ENCODE measurements at regions not wholly inside any gene's neighbourhood (a gene's known extent, or its start where the extent isn't known, plus 50 kb on each side); places are given as distances from the start of the nearest gene placed in this dataset.

GRCh38 chr1:209059376-209059775 lies 524.1 kb upstream of the CAMK1G start:
- no peak for DNase-seq
- no peaks in the 10 kb centered on the region for H3K9me3 ChIP-seq (ENCODE audit: control insufficient read depth, low read length)
- no peak overlapping the region for H2AK5ac ChIP-seq (ENCODE audit: low read length, severe bottlenecking)
- H3K36me3 ChIP-seq (ENCODE audit: control insufficient read depth in 1 of 2, insufficient read depth in 2 of 2, low read depth in 1 of 2, low read length in 2 of 2), result no peaks in the 10 kb centered on the region
- H3K14ac ChIP-seq (ENCODE audit: low read length in 2 of 2), result no peak overlapping the region
- H4K8ac ChIP-seq (ENCODE audit: low read length), result no peak overlapping the region
- H3K9ac ChIP-seq (ENCODE audit: low read length), result no peak overlapping the region
- H3K4me2 ChIP-seq (ENCODE audit: low read length, poor library complexity, severe bottlenecking), result no peak overlapping the region
- H3K79me1 ChIP-seq (replicated peaks; ENCODE audit: low read length, poor library complexity, severe bottlenecking), result no peaks in the 10 kb centered on the region
- no peak overlapping the region for H3K18ac ChIP-seq (ENCODE audit: low read depth in 1 of 2, low read length in 2 of 2)
- H2BK15ac ChIP-seq (ENCODE audit: low read depth, poor library complexity, severe bottlenecking), result no peak overlapping the region
- no peak overlapping the region for H4K91ac ChIP-seq (ENCODE audit: low read length)
- peaks cover 10% of the 10 kb centered on the region for H3K4me1 ChIP-seq (ENCODE audit: control insufficient read depth, insufficient read depth, low read depth, low read length)
- H3K4ac ChIP-seq (ENCODE audit: low read depth in 1 of 2, low read length in 2 of 2), result no peak overlapping the region
- no peak overlapping the region for H2BK5ac ChIP-seq (ENCODE audit: low read depth, low read length, poor library complexity, severe bottlenecking)
- no peak overlapping the region for H2AFZ ChIP-seq (ENCODE audit: low read depth, low read length)
- peaks cover 0 to 4% of the 10 kb centered on the region in 2 experiments for H3K27me3 ChIP-seq (ENCODE audit: control insufficient read depth in 1 of 2, insufficient read depth in 1 of 2, low read length in 2 of 2)
- no peak overlapping the region for H3K23ac ChIP-seq (ENCODE audit: low read length in 2 of 2)
- WGBS, result 61% methylated on average over 2 of the region's 2 CpGs
- H2BK120ac ChIP-seq (ENCODE audit: low read depth, low read length), result no peak overlapping the region
- H3K27ac ChIP-seq (ENCODE audit: low read length, poor library complexity, severe bottlenecking), result no peak overlapping the region
- no peak overlapping the region for H3K4me3 ChIP-seq (ENCODE audit: insufficient read depth in 1 of 2, low read depth in 1 of 2, low read length in 2 of 2)
- no peak overlapping the region for H2BK12ac ChIP-seq (ENCODE audit: low read length in 2 of 2)

DNA sequence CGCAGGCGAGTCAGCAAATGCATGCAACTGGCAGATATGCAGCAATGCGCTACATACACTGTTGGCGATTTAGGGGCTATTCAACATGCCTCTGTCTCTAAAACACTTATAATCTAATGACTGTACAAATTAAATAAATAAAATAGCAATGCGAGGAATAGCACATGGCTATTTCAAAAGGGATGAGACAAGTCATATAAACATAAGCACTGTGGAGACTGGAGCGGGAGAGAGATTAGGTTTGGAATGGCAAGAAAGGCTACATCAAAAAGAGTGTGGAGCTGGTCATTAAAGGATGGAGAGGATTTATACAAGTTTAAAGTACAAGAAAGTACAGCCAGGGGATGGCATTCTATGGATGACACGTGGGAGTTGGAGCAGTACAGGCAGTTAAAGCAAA lies 523.5 kb upstream of the CAMK1G start:
- Histone ChIP-seq H3K18ac (ENCODE audit: low read depth in 1 of 2, low read length in 2 of 2) (no peak overlapping the region), H2AFZ (ENCODE audit: low read depth, low read length) (no peak overlapping the region), H3K14ac (ENCODE audit: low read length in 2 of 2) (no peak overlapping the region), H4K91ac (ENCODE audit: low read length) (no peak overlapping the region), H2BK120ac (ENCODE audit: low read depth, low read length) (no peak overlapping the region), H3K4ac (ENCODE audit: low read depth in 1 of 2, low read length in 2 of 2) (no peak overlapping the region), H3K27ac (ENCODE audit: low read length, poor library complexity, severe bottlenecking) (no peak overlapping the region), H3K4me1 (ENCODE audit: control insufficient read depth, insufficient read depth, low read depth, low read length) (peaks cover 12% of the 10 kb centered on the region), H3K9me3 (ENCODE audit: control insufficient read depth, low read length) (no peaks in the 10 kb centered on the region), H2BK5ac (ENCODE audit: low read depth, low read length, poor library complexity, severe bottlenecking) (no peak overlapping the region), H3K27me3 (ENCODE audit: control insufficient read depth in 1 of 2, insufficient read depth in 1 of 2, low read length in 2 of 2) (peaks cover 0 to 4% of the 10 kb centered on the region in 2 experiments), H3K9ac (ENCODE audit: low read length) (no peak overlapping the region), H4K8ac (ENCODE audit: low read length) (no peak overlapping the region), H2BK15ac (ENCODE audit: low read depth, poor library complexity, severe bottlenecking) (no peak overlapping the region), H2BK12ac (ENCODE audit: low read length in 2 of 2) (no peak overlapping the region), H3K79me1 (replicated peaks; ENCODE audit: low read length, poor library complexity, severe bottlenecking) (no peaks in the 10 kb centered on the region), H3K36me3 (ENCODE audit: control insufficient read depth in 1 of 2, insufficient read depth in 2 of 2, low read depth in 1 of 2, low read length in 2 of 2) (no peaks in the 10 kb centered on the region), H3K4me3 (ENCODE audit: insufficient read depth in 1 of 2, low read depth in 1 of 2, low read length in 2 of 2) (no peak overlapping the region), H3K23ac (ENCODE audit: low read length in 2 of 2) (no peak overlapping the region), H3K4me2 (ENCODE audit: low read length, poor library complexity, severe bottlenecking) (no peak overlapping the region), H2AK5ac (ENCODE audit: low read length, severe bottlenecking) (no peak overlapping the region)
- 75% methylated on average over 5 of the region's 7 CpGs for WGBS
- no peak for DNase-seq

DNA sequence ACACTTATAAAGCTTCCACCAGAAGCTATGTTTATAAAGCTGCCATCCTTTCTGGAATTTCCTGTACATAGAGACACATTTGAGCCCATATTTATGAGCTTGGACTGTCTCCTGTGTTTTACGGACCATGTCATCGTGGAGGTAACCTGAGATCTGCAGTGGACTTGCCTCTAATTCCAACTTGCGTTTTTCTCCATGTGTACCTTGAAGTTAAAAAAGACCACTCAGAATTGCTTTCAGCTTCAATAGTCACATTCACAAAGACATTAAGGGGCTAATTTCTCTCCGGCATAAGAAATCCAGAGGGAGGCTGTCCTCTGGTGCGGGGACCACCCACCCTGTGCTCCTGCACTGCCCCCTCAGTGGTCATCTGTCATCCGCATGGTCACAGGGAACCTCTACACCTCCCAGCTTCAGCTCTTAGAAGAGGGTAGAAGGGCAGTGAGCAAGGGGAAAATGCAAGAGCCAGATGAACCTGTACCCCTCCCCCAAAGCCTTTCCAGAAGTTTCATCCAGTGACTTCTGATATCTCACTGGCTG lies 521.4 kb upstream of the CAMK1G start:
- Histone ChIP-seq H3K9me3 (ENCODE audit: control insufficient read depth, low read length) (no peaks in the 10 kb centered on the region), H3K18ac (ENCODE audit: low read depth in 1 of 2, low read length in 2 of 2) (no peak overlapping the region), H3K9ac (ENCODE audit: low read length) (no peak overlapping the region), H3K4ac (ENCODE audit: low read depth in 1 of 2, low read length in 2 of 2) (no peak overlapping the region), H3K14ac (ENCODE audit: low read length in 2 of 2) (no peak overlapping the region), H4K8ac (ENCODE audit: low read length) (no peak overlapping the region), H3K4me3 (ENCODE audit: insufficient read depth in 1 of 2, low read depth in 1 of 2, low read length in 2 of 2) (no peak overlapping the region), H4K91ac (ENCODE audit: low read length) (no peak overlapping the region), H2AK5ac (ENCODE audit: low read length, severe bottlenecking) (no peak overlapping the region), H2BK12ac (ENCODE audit: low read length in 2 of 2) (no peak overlapping the region), H3K27me3 (ENCODE audit: control insufficient read depth in 1 of 2, insufficient read depth in 1 of 2, low read length in 2 of 2) (peaks cover 0 to 4% of the 10 kb centered on the region in 2 experiments), H3K27ac (ENCODE audit: low read length, poor library complexity, severe bottlenecking) (no peak overlapping the region), H3K36me3 (ENCODE audit: control insufficient read depth in 1 of 2, insufficient read depth in 2 of 2, low read depth in 1 of 2, low read length in 2 of 2) (no peaks in the 10 kb centered on the region), H3K23ac (ENCODE audit: low read length in 2 of 2) (no peak overlapping the region), H2BK5ac (ENCODE audit: low read depth, low read length, poor library complexity, severe bottlenecking) (no peak overlapping the region), H3K79me1 (replicated peaks; ENCODE audit: low read length, poor library complexity, severe bottlenecking) (no peaks in the 10 kb centered on the region), H3K4me2 (ENCODE audit: low read length, poor library complexity, severe bottlenecking) (no peak overlapping the region), H2BK120ac (ENCODE audit: low read depth, low read length) (no peak overlapping the region), H3K4me1 (ENCODE audit: control insufficient read depth, insufficient read depth, low read depth, low read length) (peaks cover 16% of the 10 kb centered on the region), H2AFZ (ENCODE audit: low read depth, low read length) (no peak overlapping the region), H2BK15ac (ENCODE audit: low read depth, poor library complexity, severe bottlenecking) (no peak overlapping the region)
- WGBS, result 64% methylated on average over 6 of the region's 6 CpGs
- DNase-seq, result no peak

DNA sequence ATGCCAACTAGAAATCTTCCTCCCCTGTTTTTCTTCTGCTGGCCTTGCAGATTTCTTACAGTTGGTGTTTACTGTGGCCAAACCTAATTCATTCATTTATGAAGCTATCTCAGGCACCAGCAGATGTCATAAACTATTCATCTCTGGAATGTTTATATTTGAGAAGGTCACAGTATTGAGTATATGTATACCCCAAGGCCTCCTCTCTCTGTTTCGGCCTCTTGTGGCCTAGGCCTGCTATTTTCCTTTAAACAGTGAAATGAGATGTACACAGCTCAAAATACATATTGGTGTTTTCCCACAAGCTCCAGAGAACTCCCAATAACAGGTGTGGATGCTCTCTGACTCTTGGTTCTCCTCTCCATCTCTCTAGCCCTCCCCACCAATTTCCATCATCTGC lies 520.7 kb upstream of the CAMK1G start:
- no peak overlapping the region for H4K91ac ChIP-seq (ENCODE audit: low read length)
- no peak overlapping the region for H3K23ac ChIP-seq (ENCODE audit: low read length in 2 of 2)
- H3K4ac ChIP-seq (ENCODE audit: low read depth in 1 of 2, low read length in 2 of 2), result no peak overlapping the region
- no peak overlapping the region for H3K14ac ChIP-seq (ENCODE audit: low read length in 2 of 2)
- no peak overlapping the region for H2AFZ ChIP-seq (ENCODE audit: low read depth, low read length)
- no peaks in the 10 kb centered on the region for H3K9me3 ChIP-seq (ENCODE audit: control insufficient read depth, low read length)
- H2BK12ac ChIP-seq (ENCODE audit: low read length in 2 of 2), result no peak overlapping the region
- H3K18ac ChIP-seq (ENCODE audit: low read depth in 1 of 2, low read length in 2 of 2), result no peak overlapping the region
- no peak overlapping the region for H3K4me3 ChIP-seq (ENCODE audit: insufficient read depth in 1 of 2, low read depth in 1 of 2, low read length in 2 of 2)
- H3K27me3 ChIP-seq (ENCODE audit: control insufficient read depth in 1 of 2, insufficient read depth in 1 of 2, low read length in 2 of 2), result peaks cover 0 to 4% of the 10 kb centered on the region in 2 experiments
- H2BK120ac ChIP-seq (ENCODE audit: low read depth, low read length), result no peak overlapping the region
- H3K79me1 ChIP-seq (replicated peaks; ENCODE audit: low read length, poor library complexity, severe bottlenecking), result no peaks in the 10 kb centered on the region
- H2BK15ac ChIP-seq (ENCODE audit: low read depth, poor library complexity, severe bottlenecking), result no peak overlapping the region
- no peak overlapping the region for H3K4me2 ChIP-seq (ENCODE audit: low read length, poor library complexity, severe bottlenecking)
- DNase-seq, result no peak
- no peak overlapping the region for H4K8ac ChIP-seq (ENCODE audit: low read length)
- 72% methylated on average over 1 of the region's 1 CpG for WGBS
- H3K27ac ChIP-seq (ENCODE audit: low read length, poor library complexity, severe bottlenecking), result no peak overlapping the region
- H2AK5ac ChIP-seq (ENCODE audit: low read length, severe bottlenecking), result no peak overlapping the region
- no peaks in the 10 kb centered on the region for H3K36me3 ChIP-seq (ENCODE audit: control insufficient read depth in 1 of 2, insufficient read depth in 2 of 2, low read depth in 1 of 2, low read length in 2 of 2)
- H3K4me1 ChIP-seq (ENCODE audit: control insufficient read depth, insufficient read depth, low read depth, low read length), result peaks cover 16% of the 10 kb centered on the region
- H2BK5ac ChIP-seq (ENCODE audit: low read depth, low read length, poor library complexity, severe bottlenecking), result no peak overlapping the region
- no peak overlapping the region for H3K9ac ChIP-seq (ENCODE audit: low read length)

Measured in mesenchymal stem cell (in vitro differentiated cells and primary cell).